Hematopoietic multipotent progenitor cell treated with erythropoietin and hydrocortisone succinate and interleukin-3 and kit ligand, for 6 days (in vitro differentiated cells): ENCODE measurements at regions not wholly inside any gene's neighbourhood (a gene's known extent, or its start where the extent isn't known, plus 50 kb on each side); places are given as distances from the start of the nearest gene placed in this dataset.
"Not testable (repeated sequence)": the region's sequence is repeated elsewhere in the genome, so short reads cannot be mapped to it uniquely, and the experiment has no call there.

Source experiments
- DNase-seq: peaks from one replicate; pipeline ENCODE4 v3.0.0-alpha.2; 2015

DNA sequence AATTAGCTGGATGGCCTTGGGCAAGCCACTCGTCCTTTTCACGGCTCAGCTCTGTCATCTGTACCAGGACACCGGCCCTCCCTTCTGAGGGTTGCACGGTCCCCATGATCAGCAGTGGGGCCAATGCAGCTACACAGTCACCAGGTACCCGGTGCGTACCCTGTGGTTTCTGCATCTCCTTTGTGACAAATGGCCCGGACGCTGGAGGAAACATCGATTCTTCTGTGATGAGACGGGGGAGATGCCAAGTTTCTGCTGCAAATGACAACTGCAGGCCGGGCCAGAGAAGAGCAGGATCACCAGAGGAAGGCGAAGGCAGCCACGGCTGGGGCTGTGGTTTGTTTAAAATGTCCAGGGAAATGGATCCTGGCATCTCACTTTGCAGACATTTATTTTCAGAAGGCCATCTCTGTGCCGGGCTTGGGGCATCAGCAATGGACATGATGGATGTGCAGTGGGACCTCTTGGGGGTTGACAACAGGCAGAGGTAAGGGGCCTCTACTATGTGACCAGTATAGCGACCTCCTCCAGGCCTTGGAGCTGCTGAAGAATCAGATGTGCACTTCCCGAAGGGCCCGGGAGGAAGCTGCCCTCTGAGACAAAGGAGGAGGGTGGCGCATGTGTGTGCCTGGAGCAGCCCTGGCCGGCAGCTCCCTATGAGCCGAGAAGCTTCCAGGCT is 221.9 kb upstream of the C1orf174 start:
- DNase-seq: no peak

DNA sequence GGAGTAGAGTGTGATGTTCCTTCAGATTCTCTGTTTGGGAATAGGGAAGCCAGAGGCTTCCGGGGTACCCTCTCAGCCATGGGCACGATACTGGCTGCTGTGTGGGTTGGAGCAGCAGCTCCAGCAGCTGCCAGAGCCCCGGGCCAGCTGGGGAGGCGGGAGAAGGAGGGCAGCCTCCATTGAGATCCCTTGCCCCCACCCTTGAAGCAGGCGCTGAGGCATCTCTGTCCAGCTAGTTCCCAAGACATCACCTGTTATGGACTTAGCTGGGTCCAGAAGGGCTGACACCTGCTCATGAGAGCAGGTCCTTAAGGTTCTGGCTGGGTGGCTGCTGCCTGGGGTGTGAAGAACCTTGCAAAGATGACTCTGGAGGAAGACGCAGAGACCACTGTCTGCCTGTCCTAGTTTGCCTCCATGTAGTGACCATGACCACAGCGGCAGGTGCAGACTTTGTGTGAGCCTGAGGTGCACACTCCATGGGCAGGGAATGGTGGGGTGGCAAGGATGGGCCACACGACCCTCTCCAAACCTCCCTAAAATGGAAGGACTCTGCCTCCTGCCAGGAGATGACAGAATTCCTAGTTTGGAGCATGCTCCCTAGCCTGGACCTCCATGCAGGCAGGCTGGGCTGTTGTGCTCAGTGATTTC is 222.6 kb upstream of the C1orf174 start:
- no peak for DNase-seq

DNA sequence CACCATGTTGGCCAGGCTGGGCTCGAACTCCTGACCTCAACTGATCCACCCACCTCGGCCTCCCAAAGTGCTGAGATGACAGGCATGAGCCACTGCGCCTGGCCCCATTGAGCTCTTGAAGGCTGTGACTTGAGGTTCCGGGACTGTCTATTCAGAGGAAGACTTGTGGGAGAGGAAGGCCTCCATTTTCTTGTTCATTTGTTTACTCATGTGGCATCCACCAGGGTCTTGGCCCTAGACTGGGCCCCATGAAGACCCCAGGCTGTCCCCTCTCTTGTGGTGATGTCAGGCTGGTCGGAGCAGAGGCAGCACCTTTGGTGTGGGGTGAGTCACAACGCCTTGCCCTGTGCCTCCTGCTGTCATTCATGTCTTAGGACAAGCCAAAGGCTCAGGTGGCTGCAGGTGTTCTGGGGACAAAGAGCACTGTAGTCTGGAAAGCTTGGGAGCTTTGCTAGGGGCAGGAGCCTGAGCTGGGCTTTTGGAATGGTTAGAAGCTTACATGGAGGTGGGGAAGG is 224.6 kb upstream of the C1orf174 start:
- no peak for DNase-seq

DNA sequence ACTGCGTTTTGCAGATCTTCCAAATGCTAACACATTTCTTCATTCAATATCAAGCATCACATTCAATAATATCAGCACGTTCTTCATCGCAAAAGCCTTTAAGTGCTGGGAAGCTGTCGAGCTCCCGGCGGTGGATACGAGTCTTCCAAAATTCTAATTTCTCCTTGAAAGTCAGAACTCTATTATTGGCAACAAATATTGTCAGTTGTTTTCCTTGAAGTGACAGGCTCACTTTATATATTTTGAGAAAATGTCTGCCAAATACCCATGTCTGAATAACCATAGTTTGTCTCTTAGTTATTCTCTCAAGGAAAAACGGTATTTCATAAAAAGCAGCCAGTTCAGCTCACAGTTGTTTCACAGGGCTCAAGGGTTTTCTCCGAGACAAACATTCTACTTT is 226.2 kb upstream of the C1orf174 start:
- no peak for DNase-seq

DNA sequence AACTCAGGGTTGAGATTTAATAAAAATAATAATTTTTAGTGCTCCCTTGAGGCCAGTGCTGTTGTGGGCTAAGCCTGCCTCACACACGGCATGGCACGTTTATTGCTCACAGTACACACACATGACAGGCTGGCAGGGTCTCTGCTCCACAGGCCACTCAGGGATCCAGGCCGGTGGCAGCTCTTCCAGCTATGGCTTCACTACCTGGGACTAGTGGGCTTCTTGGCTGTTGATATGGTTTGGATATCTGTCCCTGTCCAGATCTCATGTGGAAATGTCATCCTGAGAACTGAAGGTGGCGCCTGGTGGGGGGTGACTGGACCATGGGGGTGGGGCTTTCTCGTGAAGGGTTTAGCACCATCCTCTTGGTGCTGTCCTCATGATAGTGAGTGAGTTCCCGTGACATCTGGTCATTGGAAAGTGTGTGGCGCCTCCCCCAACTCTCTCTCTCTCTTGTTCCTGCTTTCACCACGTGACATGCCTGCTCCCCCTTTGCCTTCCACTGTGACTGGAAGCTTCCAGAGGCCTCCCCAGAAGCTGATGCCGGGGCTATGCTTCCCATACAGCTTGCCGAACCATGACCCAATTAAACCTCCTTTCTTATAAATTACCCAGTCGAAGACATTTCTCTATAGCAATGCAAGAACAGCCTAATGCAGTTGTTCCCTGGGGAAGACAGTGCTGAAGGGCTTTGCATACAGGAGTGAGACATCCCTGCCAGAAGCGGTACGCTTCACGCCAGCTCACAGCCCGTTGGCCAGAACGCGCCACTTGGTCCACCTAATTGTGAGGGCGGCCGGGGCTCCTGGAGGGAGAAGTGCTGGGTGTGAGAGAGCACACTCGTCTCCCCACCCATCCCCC is 226.9 kb upstream of the C1orf174 start:
- no peak for DNase-seq

DNA sequence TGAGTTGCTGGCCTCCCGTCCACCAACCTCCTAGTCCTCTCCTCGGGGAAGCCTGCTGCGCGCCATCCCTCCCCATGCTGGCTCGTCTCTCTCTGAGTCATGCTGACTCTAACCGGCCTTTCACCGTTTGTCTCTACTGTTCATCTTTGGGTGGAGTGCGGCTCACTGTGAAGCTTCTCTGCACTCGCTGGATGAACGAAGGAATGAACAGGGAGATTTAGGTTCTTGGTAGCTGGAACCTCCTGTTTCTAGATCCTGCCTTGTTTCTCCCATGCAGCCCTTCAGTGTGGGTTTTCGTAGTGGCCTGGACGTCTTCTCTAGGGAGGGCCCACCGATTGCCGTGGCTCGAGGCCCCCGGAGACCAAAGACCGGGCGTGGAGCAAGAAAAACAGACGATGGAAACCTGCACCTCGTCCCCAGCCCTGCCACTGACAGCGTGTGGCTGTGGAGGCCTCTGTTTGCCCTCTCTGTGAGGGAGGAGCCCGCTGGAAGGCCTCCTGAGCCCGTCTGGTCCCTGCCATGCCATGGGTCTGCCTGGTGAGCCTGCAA is 227.6 kb upstream of the C1orf174 start:
- DNase-seq: no peak

DNA sequence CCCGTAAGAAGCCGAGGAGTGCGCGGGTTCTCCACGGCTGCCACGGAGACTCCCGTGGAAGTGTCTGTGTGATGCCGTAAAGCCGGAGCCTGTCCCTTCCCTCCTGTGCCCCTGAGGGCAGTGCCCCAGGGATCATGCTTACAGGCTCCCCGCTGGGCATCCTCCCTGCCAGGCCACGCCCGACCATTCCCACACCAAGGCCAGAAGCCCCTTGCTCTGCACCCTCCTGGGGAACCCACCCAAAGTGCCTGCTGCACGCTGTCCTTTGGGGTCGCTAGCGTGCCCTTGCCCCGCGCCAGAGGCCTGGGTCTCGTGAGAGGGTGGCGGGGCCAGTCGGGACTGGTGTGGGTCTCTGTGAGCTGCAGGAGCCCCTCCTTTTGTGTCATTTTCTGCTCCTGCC is 228.5 kb upstream of the C1orf174 start:
- no peak for DNase-seq

DNA sequence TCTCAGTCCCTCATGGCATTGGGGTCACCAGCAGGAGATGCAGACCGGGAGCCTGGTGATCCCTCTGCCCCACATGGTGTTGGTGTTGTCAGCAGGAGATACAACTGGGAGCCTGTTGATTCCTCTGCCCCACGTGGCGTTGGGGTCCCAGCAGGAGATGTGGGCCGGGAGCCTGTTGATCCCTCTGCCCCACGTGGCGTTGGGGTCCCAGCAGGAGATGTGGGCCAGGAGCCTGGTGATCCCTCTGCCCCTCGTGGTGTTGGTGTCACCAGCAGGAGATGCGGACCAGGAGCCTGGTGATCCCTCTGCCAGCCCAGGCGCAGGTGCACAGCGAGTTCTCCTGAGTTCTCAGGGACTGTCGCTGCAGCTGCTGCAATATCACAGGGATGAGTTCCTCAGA is 229.6 kb upstream of the C1orf174 start:
- no peak for DNase-seq

DNA sequence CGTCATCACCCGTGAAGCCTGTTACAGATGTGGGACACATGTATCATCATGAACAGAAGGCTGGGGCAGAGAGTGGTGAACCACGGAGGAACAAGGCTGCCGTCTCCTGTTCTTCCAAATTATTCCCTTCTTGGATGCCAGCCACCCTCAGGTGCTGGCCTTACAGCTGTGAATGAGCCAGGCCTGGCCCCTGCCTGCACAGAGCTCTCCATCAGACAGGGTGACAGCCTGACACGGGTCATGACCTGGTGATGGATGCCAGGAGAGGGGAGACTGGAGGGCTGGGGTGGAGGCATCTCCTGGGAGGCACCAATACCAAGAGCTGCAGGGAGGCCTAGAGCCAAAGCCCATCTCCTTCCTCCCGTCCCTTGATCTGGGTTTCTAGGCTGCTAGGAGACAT is 230.0 kb upstream of the C1orf174 start:
- DNase-seq: no peak

DNA sequence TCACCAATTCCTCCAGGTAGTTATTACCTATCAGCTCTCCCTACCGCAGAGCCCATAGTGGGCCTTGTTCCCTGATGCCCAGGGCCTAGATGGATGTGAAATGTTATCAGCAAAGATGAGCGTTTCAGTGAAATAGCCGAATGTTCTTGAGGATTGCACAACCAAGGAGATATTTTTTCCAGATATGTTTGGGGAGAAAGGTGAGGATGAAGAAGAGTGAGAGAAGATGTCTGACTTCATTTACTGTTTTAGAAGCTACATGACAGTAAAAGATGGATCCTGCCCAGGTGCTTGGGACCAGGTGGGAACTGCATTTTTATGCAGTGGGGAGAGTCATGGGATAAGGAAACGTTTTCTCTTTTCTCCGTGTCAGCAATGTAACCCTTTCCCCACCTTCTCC is 231.7 kb upstream of the C1orf174 start:
- no peak for DNase-seq

DNA sequence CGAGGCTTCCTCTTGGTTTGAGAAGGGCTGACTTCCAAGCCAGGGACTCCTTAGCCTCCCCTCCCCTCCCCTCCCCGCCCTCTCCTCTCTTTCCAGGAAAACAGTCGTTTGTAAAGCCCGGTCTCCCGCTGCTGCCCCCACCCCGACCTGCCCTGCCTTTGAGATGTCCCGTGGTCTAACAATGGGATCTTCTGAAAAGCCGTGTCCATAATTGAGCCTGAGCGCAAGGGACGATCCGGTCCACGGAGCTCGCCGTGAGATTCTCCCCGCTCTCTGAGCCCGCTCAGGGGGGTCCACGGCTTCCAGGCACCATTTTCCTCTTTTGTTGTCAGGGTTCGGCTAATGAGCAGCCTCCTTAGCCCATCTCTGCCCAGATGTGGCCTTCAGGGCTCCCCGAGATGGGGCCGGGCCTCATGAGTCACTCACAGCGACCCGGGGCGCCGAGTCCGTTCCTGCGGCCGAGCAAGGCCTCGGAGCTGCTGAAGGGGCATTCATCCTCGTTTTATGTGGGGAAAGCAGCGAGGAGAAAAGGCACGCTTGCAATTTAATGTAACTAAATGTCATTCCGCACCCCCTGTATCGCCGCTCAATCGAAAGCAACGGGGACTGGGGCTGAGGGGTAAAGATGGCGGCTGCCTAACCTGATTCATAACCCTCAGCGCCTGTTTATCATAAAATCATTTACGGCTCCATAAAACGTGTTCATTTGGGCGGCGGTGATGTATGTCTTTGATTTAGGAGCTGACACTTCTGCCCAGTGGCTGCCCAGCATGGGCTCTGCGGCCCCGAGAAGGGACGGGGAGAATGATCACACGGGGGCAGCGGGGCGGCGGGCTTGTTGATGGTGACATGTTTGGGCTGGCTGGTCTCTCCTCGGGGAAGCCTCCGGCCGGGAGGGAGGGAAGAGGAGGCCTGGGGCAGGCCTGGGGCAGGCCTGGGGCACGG is 232.6 kb upstream of the C1orf174 start:
- DNase-seq: no peak

DNA sequence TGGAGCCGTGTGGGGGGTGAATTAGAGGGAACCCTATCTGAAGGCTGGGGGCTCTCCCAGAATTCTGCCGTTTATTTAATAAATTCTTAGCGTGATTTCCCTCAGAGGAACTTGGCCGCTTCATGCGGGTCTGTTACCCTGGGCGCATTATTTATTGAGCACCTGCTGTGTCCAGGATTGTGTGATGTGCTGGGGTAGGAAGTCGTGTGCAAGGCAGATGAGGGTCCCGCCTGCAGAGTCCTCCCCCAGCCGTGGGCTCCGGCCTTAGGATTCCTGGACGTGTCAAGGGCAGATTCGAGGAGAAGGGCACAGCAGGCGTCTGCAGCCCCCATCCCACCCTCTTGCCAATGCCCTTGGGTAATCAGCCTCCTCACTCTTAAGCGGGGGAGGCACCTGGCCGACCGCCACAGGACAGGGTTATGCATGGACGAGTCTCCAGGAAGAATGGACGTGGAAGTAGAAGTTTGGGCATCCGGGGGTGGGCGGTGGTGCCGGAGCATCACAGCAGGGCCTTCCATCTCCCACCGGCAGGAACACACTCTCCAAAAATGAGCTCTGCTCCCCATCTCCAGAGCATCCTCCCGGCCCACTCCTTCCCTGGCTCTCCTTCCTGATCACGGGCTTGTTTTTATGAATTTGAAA is 233.3 kb upstream of the C1orf174 start:
- no peak for DNase-seq

DNA sequence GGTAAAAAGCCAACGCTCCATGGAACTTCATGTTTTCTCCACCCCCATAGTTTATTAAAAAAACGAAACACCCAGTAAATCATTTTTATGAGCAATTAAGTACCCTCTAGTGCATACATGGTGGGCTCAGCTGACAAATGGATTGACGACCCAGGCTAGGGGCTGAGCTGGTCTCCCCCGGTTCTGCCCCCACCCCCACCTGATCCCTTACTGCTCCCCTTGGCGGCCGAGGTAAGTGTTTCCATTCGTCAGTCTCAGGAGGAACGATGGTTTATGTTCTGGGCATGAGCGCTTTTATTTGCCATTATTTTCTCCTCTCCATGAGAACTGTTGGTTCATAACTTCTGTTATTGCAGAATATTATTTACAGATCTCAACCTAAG is 233.9 kb upstream of the C1orf174 start:
- no peak for DNase-seq

DNA sequence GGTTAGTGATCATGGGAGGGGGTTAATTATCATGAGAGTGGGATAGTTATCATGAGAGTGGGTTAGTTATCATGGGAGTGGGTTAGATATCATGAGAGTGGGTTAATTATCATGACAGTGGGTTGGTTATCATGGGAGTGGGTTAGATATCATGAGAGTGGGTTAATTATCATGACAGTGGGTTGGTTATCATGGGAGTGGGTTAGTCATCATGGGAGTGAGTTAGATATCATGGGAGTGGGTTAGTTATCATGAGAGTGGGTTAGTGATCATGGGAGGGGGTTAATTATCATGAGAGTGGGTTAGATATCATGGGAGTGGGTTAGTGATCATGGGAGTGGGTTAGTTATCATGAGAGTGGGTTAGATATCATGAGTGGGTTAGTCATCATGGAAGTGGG is 235.8 kb upstream of the C1orf174 start:
- not testable (repeated sequence) for DNase-seq

DNA sequence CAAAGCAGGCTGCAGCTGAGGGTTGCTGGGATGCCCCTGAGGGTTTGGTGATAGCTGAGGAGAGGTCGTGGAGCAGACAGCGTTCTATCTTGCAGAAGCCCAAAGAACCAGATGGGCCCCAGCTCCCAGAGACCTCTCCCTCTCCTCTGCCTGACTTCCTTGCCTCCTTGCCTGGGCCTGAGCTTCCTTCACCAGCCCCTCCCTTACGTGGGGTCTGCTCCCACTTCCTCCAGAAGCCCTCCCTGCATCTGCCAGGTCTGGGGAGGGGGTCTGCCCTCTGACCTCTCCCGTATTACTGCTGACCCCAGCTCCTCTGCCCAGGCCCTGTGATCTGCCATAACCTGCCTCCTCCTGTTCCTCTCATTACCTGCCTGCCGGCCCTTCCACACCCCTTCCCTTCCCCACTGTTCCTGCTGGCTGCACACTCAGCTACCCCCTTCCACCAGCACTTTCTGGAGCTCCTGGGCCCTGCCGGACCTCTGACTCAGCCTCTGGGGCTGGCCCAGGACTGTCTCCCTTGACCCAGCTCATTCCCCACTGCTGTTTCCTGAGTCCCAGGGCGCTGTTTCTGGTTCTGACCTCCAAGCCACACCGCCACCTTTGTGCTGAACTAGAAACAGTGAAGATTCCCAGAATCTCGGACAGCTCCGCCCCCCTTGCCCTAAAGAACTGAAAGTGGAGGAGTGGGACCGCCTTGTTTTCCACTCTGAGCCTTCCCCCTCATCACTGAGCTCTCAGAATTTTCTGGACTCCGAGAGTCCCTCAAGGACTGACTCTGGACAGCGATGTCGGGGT is 237.7 kb upstream of the C1orf174 start:
- DNase-seq: no peak

DNA sequence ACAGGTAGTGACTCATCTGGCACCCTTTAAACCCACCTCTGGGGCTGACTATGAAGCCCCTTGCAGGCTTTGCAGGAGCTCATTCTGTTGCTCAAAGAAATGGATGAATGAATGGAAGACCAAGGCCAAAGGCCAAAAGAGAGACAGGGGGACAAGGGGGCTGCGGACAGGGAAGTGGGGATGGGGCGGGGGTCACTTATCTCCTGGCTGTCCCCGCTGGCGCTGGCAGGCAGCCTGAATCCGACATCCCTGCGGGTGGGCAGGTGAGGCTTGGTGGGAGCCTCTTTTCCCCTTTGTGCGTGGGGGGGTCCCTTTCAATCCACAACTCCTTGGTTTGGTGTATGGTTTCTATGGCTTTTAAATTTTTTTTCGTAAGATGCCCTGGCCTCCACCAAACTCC is 239.6 kb upstream of the C1orf174 start:
- DNase-seq: no peak

DNA sequence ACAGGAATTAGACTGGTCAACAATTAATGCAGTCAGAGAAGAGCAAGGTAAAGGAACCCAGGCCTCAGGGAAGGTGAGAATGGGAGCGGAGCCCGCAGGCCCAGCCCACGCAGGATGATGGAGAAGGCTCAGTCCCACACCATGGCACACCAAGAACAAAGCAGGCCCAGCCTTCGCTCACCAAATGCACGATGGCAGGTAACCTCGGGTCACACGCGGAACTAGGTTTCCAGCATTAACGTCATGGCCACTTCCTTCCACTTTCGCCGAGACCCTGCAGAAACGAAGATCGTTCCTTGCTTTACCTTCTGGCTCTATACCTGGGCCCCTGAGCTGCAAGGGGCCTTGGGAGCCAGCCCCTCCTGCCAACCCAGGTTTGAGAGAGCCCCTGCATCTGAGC is 240.2 kb upstream of the C1orf174 start:
- DNase-seq: no peak

DNA sequence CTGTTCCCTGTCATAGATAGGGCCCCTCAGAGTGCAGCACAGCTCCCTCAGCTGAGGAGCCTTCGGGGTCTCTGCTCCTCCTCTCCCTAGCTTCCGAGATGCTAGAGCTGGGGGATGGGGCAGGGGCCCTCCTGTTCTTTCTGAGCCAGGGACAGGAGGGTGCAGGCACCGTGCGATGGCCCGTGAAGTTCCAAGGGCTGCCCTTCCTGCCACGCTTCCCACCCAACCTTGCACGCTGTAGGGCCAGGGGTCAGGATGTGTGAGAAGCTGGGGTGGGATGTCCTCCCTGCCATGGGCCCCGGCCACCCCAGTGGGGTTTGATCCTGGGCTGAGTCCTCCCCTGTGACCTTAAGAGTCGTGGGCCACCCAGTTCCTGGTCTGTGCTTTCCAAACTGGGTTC is 240.7 kb upstream of the C1orf174 start:
- no peak for DNase-seq

DNA sequence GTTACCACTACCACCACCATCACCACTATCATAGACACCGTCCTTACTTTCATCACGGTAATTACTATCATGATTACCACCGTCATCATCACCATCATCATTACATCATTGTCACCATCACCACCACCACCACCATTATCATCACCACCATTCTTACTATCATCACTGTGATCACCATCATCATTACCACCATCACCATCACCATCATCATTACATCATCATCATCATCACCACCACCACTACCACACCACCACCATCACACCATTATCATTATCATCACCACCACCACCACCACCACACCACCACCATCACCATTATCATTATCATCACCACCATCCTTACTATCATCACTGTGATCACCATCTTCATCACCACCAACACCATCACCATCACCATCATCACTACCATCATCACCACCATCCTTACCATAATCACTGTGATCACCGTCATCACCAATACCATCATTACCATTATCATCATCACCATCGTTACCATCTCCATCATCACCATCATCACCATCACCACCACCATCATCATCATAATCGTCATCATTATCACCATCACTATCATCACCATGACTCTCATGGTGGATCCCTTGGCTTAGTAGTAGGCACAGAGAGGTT is 244.4 kb upstream of the C1orf174 start:
- DNase-seq: no peak

DNA sequence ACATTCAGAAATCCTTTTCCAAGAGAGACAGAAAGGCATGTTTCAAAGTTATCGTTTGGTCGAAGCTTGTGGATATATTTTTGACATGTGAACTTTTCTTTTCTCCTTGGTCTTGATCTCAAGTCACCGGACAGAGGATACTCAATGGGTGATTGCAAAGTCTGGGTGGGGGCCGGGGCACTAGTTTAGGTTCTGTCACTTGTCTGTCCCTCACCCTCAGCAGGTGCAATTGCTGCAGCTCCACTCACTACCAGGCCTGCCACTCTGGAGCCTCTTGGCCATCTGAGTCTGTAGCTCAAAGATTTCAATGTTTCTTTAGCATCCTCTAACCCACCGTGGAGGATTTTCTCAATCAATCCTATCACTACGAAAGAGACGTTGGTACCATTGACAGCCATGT is 246.0 kb upstream of the C1orf174 start:
- no peak for DNase-seq

DNA sequence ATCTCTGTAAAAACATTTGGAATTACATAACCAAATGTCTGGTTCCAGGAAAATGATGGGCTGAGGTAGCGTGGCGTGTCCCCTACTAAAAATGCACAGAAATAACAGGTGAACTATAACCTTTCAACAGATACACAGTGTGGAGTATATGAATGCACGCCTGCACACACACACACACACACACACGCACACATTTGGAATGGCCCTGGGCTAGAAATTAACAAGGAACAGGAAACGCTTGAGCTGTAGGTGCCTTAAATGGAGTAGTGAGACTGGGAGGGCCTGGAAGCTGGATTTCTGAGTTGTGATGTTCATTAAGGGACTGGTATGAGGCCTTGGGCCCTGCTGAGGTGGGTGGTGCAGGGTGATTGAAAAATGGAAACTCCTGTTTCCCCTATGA is 246.5 kb upstream of the C1orf174 start:
- no peak for DNase-seq
